ENCODE measurements at regions not wholly inside any gene's neighbourhood (a gene's known extent, or its start where the extent isn't known, plus 50 kb on each side); places are given as distances from the start of the nearest gene placed in this dataset.

GRCh38 chr4:24380957-24381665 is 203.2 kb downstream of the DHX15 start:
- TF ChIP-seq ZNF431 (CRISPR knock-in tag; IDR thresholded peaks at IDR 0.05) (no peak), CTCF (IDR thresholded peaks at IDR 0.05 in 2 of 3, conservative IDR thresholded peaks at IDR 0.05 in 1 of 3; ENCODE audit: insufficient read depth in 2 of 3, low read depth in 1 of 3, low read length in 3 of 3) (no peak), CHD2 (IDR thresholded peaks at IDR 0.05; ENCODE audit: low read depth, low read length) (no peak), PCBP2 (IDR thresholded peaks at IDR 0.05; ENCODE audit: low read depth, low read length, poor library complexity, severe bottlenecking) (no peak), MAFK (IDR thresholded peaks at IDR 0.05; ENCODE audit: low read length) (no peak), RHOXF2B (CRISPR knock-in tag; conservative IDR thresholded peaks at IDR 0.05) (no peak), KLF1 (tag; IDR thresholded peaks at IDR 0.05) (no peak), ZBTB1 (CRISPR knock-in tag; IDR thresholded peaks at IDR 0.05; ENCODE audit: borderline replicate concordance, low read depth) (no peak)
- TF ChIP-seq, protein P1, sequence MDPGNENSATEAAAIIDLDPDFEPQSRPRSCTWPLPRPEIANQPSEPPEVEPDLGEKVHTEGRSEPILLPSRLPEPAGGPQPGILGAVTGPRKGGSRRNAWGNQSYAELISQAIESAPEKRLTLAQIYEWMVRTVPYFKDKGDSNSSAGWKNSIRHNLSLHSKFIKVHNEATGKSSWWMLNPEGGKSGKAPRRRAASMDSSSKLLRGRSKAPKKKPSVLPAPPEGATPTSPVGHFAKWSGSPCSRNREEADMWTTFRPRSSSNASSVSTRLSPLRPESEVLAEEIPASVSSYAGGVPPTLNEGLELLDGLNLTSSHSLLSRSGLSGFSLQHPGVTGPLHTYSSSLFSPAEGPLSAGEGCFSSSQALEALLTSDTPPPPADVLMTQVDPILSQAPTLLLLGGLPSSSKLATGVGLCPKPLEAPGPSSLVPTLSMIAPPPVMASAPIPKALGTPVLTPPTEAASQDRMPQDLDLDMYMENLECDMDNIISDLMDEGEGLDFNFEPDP (CRISPR knock-in tag; IDR thresholded peaks at IDR 0.05) = no peak
- TF ChIP-seq, protein P2, sequence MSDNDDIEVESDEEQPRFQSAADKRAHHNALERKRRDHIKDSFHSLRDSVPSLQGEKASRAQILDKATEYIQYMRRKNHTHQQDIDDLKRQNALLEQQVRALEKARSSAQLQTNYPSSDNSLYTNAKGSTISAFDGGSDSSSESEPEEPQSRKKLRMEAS (CRISPR knock-in tag; IDR thresholded peaks at IDR 0.05) = no peak
